ENCODE measurements at regions not wholly inside any gene's neighbourhood (a gene's known extent, or its start where the extent isn't known, plus 50 kb on each side); places are given as distances from the start of the nearest gene placed in this dataset.

DNA sequence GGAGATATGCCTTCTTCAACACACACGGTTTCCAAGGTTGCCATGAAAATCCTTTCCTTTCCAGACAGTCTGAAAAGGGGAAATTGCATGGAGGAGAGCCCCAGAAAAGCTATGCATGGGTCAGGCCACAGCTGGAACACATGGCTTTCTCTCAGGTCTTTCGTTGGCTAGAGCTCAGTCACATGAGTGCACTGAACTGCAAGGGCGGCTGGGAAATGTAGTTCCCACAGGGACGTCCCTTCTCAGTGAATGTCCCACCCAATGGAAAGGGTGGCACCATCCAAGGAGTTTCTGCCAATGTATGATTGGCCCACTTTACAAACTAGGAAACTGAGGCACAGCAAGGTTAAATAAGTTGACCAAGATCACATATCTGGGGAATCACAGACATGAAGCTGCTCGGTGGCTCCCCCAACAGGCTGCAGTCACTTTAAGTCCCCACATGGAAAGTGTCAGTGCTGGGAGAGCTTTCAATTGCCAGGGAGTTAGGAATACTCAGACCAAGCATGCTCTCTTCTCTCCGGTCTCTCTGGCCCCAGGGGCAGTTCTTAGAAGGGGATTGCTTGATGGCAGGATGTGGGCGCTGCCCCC lies 571.3 kb downstream of the GLRX3 start:
- Histone ChIP-seq H3K9me3 (ENCODE audit: control extremely low read depth in 1 of 5, control insufficient read depth in 4 of 5, insufficient read depth in 2 of 5, low read depth in 1 of 5, low read length in 4 of 5) (no peaks in the 10 kb centered on the region), H3K27me3 (replicated peaks in 2 of 5; ENCODE audit: control insufficient read depth in 4 of 5, insufficient read depth in 5 of 5, low read length in 4 of 5) (peaks cover 0 to 15% (median 0%) of the 10 kb centered on the region in 5 experiments), H3K27ac (ENCODE audit: insufficient read depth in 1 of 2, low read depth in 1 of 2, low read length in 2 of 2, poor library complexity in 1 of 2, severe bottlenecking in 2 of 2) (no peak overlapping the region), H3K4me3 (ENCODE audit: control insufficient read depth in 1 of 7, extremely low read depth in 1 of 7, insufficient read depth in 4 of 7, low read depth in 2 of 7, low read length in 6 of 7) (no peak overlapping the region), H3K36me3 (ENCODE audit: control insufficient read depth in 4 of 4, insufficient read depth in 4 of 4, low read length in 3 of 4) (no peaks in the 10 kb centered on the region), H3K4me1 (ENCODE audit: control extremely low read depth in 1 of 4, control insufficient read depth in 4 of 4, insufficient read depth in 4 of 4, low read length in 3 of 4) (no peaks in the 10 kb centered on the region)
- ChIA-PET POLR2A (no interaction called here), CTCF (no interaction called here)
- WGBS (ENCODE audit: insufficient coverage), result 94% methylated on average over 7 of the region's 7 CpGs
- DNase-seq, result no peak

DNA sequence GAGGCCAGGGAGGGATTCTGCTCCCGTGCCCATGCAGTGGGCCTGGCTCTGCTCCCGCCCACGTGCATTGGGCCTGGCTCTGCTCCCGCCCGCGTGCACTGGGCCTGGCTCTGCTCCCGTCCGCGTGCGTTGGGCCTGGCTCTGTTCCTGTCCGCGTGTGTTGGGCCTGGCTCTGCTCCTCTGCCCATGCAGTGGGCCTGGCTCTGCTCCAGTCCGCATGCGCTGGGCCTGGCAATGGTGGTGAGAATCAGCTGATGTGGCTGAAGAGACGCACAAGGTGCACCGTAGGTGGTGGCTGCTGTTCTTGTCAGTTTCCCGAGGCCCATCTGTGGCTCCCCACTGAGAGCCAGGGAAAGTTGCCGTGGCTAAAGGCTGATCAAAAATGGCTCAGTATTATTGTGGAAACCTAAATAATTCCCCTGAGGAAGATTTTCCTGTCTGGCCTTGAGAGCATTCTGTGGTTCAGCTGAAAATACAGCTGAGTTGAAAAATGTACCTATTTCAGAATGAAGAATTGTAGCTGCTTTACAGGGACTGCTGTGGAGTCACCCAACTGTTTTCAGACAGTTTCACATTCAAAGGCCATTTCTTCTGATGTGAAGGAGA lies 572.4 kb downstream of the GLRX3 start:
- CTCF ChIA-PET, result no interaction called here
- H3K27me3 ChIP-seq (replicated peaks in 2 of 5; ENCODE audit: control insufficient read depth in 4 of 5, insufficient read depth in 5 of 5, low read length in 4 of 5), result peaks cover 0 to 13% (median 3%) of the 10 kb centered on the region in 5 experiments
- DNase-seq, result no peak
- H3K4me3 ChIP-seq (ENCODE audit: control insufficient read depth in 1 of 7, extremely low read depth in 1 of 7, insufficient read depth in 4 of 7, low read depth in 2 of 7, low read length in 6 of 7), result no peak overlapping the region
- H3K36me3 ChIP-seq (ENCODE audit: control insufficient read depth in 4 of 4, insufficient read depth in 4 of 4, low read length in 3 of 4), result no peaks in the 10 kb centered on the region
- POLR2A ChIA-PET, result no interaction called here
- 93% methylated on average over 18 of the region's 18 CpGs for WGBS (ENCODE audit: insufficient coverage)
- no peaks in the 10 kb centered on the region for H3K9me3 ChIP-seq (ENCODE audit: control extremely low read depth in 1 of 5, control insufficient read depth in 4 of 5, insufficient read depth in 2 of 5, low read depth in 1 of 5, low read length in 4 of 5)
- H3K4me1 ChIP-seq (ENCODE audit: control extremely low read depth in 1 of 4, control insufficient read depth in 4 of 4, insufficient read depth in 4 of 4, low read length in 3 of 4), result no peaks in the 10 kb centered on the region
- H3K27ac ChIP-seq (ENCODE audit: insufficient read depth in 1 of 2, low read depth in 1 of 2, low read length in 2 of 2, poor library complexity in 1 of 2, severe bottlenecking in 2 of 2), result no peak overlapping the region

DNA sequence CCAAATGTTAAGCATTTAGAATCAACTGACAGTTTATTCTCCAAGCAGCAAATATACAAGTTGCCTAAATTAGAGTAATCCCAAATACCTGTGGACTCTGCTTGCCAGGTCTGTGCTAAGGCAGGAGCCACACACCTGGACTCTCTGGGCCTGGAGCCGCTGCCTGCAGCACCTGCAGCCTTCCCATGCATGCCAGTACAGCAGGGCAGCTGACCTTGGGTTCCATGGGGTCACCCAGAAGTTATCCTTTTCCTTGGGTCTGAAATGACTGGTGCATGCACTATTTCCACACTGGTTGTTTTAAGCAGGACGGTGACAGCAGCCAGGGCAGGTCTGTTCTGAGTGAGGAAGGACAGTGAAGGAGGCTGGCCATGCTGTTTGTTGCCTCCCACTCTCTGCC lies 573.2 kb downstream of the GLRX3 start:
- CTCF ChIA-PET, result no interaction called here
- WGBS (ENCODE audit: insufficient coverage), result 93% methylated on average over 2 of the region's 2 CpGs
- no peaks in the 10 kb centered on the region for H3K36me3 ChIP-seq (ENCODE audit: control insufficient read depth in 4 of 4, insufficient read depth in 4 of 4, low read length in 3 of 4)

DNA sequence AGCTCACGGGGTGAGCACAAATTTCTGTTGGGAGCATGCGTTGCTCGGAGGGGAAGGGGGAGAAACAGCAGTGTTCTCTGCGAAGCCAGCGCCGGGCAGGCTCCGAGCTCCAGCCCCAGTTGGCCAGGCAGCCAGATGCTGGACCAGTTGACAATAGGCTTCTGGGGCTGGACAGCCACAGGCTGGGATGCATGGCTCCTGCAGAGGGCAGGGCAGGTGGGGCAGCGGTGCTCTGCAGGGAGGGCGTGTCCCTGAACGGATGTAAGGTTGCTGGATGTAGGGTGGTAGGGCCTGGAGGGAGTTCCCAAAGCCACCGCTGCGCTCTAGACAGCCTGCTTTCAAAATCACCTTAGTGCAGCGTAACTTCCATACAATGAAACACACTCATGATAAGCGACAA lies 574.9 kb downstream of the GLRX3 start:
- no peak overlapping the region for H3K4me3 ChIP-seq (ENCODE audit: control insufficient read depth in 1 of 7, extremely low read depth in 1 of 7, insufficient read depth in 4 of 7, low read depth in 2 of 7, low read length in 6 of 7)
- CTCF ChIA-PET, result no interaction called here

More for the DNA sequence above, 573.2 kb downstream of the GLRX3 start:
- no peaks in the 10 kb centered on the region for H3K9me3 ChIP-seq (ENCODE audit: control extremely low read depth in 1 of 5, control insufficient read depth in 4 of 5, insufficient read depth in 2 of 5, low read depth in 1 of 5, low read length in 4 of 5)
- no peak overlapping the region for H3K4me3 ChIP-seq (ENCODE audit: control insufficient read depth in 1 of 7, extremely low read depth in 1 of 7, insufficient read depth in 4 of 7, low read depth in 2 of 7, low read length in 6 of 7)
- POLR2A ChIA-PET, result no interaction called here
- no peak for DNase-seq
- H3K27me3 ChIP-seq (replicated peaks in 2 of 5; ENCODE audit: control insufficient read depth in 4 of 5, insufficient read depth in 5 of 5, low read length in 4 of 5), result peaks cover 0 to 18% (median 3%) of the 10 kb centered on the region in 5 experiments
- H3K27ac ChIP-seq (ENCODE audit: insufficient read depth in 1 of 2, low read depth in 1 of 2, low read length in 2 of 2, poor library complexity in 1 of 2, severe bottlenecking in 2 of 2), result no peak overlapping the region
- no peaks in the 10 kb centered on the region for H3K4me1 ChIP-seq (ENCODE audit: control extremely low read depth in 1 of 4, control insufficient read depth in 4 of 4, insufficient read depth in 4 of 4, low read length in 3 of 4)

DNA sequence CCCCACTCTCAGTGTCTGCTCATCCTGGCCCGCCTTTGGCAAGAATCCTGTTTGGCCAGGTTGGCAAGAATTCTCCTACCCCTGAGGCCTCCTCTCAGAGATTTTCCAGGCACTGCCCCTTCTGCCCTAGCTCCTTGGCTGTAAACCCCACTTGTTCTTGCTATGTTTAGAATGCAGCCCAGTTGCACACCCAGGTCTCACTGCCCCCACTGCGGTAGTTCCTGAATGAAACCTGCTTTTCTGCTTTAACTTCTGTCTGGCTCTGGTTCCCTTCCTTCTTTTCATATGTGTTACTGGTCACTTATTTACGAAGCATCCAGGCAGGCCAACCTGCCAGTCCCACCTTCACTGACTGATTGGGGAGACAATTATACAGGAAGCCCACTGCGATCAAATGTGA lies 576.9 kb downstream of the GLRX3 start:
- DNase-seq, result no peak
- no peaks in the 10 kb centered on the region for H3K9me3 ChIP-seq (ENCODE audit: control extremely low read depth in 1 of 5, control insufficient read depth in 4 of 5, insufficient read depth in 2 of 5, low read depth in 1 of 5, low read length in 4 of 5)
- ChIA-PET CTCF (no interaction called here), POLR2A (interaction anchor here (0.7 kb wide), 1 partner anchor 783 kb away, joined by 3 read pairs; no protein-coding TSS in a partner anchor)
- H3K4me1 ChIP-seq (ENCODE audit: control extremely low read depth in 1 of 4, control insufficient read depth in 4 of 4, insufficient read depth in 4 of 4, low read length in 3 of 4), result no peaks in the 10 kb centered on the region
- H3K36me3 ChIP-seq (ENCODE audit: control insufficient read depth in 4 of 4, insufficient read depth in 4 of 4, low read length in 3 of 4), result no peaks in the 10 kb centered on the region
- H3K27ac ChIP-seq (ENCODE audit: insufficient read depth in 1 of 2, low read depth in 1 of 2, low read length in 2 of 2, poor library complexity in 1 of 2, severe bottlenecking in 2 of 2), result no peak overlapping the region
- WGBS (ENCODE audit: insufficient coverage), result 63% methylated on average over 4 of the region's 4 CpGs
- no peak overlapping the region for H3K4me3 ChIP-seq (ENCODE audit: control insufficient read depth in 1 of 7, extremely low read depth in 1 of 7, insufficient read depth in 4 of 7, low read depth in 2 of 7, low read length in 6 of 7)
- H3K27me3 ChIP-seq (replicated peaks in 2 of 5; ENCODE audit: control insufficient read depth in 4 of 5, insufficient read depth in 5 of 5, low read length in 4 of 5), result peaks cover 0 to 19% (median 3%) of the 10 kb centered on the region in 5 experiments

More for the DNA sequence above, 574.9 kb downstream of the GLRX3 start:
- Histone ChIP-seq H3K27me3 (replicated peaks in 2 of 5; ENCODE audit: control insufficient read depth in 4 of 5, insufficient read depth in 5 of 5, low read length in 4 of 5) (peaks cover 0 to 14% (median 3%) of the 10 kb centered on the region in 5 experiments), H3K4me1 (ENCODE audit: control extremely low read depth in 1 of 4, control insufficient read depth in 4 of 4, insufficient read depth in 4 of 4, low read length in 3 of 4) (no peaks in the 10 kb centered on the region), H3K9me3 (ENCODE audit: control extremely low read depth in 1 of 5, control insufficient read depth in 4 of 5, insufficient read depth in 2 of 5, low read depth in 1 of 5, low read length in 4 of 5) (no peaks in the 10 kb centered on the region), H3K27ac (ENCODE audit: insufficient read depth in 1 of 2, low read depth in 1 of 2, low read length in 2 of 2, poor library complexity in 1 of 2, severe bottlenecking in 2 of 2) (no peak overlapping the region), H3K36me3 (ENCODE audit: control insufficient read depth in 4 of 4, insufficient read depth in 4 of 4, low read length in 3 of 4) (no peaks in the 10 kb centered on the region)
- POLR2A ChIA-PET, result no interaction called here
- WGBS (ENCODE audit: insufficient coverage), result 93% methylated on average over 11 of the region's 14 CpGs
- DNase-seq, result no peak

DNA sequence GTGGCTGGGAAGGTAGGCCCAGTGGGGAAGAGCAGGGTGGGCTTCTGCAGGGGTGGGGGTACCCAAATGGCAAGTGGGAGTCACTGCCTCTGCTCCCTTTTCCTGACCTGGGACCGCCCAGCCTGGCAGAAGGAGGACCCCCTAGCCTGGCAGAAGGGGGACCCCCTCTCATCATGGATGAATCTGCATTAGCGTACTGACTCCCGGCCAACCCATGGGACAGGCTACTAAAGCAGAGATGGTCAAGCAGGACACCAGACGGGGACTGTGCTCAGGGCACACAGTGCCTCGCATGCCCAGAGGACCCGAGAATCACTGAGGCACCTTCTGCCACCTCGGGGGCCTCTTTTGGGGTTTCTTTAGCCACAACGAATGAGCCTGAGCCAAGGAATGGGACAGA lies 577.5 kb downstream of the GLRX3 start:
- 96% methylated on average over 8 of the region's 8 CpGs for WGBS (ENCODE audit: insufficient coverage)

DNA sequence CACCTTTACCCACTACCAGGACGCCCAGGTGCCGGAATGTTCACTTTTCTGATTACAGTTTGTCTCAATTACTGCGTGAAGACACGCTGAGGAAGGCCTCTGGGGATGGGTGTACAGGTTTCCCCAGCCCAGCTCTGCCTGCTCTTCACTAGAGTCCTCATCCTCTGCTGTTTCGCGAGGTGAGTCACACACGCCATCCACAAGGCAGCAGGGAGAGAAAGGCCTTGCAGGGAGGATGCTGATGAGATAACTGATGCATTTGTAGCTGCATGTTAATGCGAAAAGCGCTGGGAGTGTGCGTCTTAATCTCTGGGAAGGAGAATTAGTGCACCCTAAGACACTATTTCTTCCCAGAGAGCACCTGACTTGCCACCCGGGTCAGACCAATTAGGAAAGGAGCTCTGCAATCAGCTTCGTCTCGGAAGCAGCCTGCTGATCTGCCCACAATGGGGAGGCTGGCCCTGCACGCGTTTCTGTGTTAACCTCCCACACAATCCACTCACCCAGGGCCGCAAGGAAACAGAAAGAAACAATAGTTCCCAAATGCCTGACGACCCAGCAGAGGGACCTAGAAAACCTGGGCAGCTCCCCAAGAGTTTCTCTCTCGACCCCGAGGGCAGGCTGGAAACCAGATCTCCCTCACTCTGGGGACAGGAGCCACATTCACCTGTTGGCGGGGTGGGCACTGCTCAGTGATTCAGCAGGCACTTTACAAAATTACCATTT lies 578.7 kb downstream of the GLRX3 start:
- H3K4me3 ChIP-seq (ENCODE audit: control insufficient read depth in 1 of 7, extremely low read depth in 1 of 7, insufficient read depth in 4 of 7, low read depth in 2 of 7, low read length in 6 of 7), result no peak overlapping the region
- 84% methylated on average over 11 of the region's 20 CpGs for WGBS (ENCODE audit: insufficient coverage)
- DNase-seq, result no peak
- H3K36me3 ChIP-seq (ENCODE audit: control insufficient read depth in 4 of 4, insufficient read depth in 4 of 4, low read length in 3 of 4), result no peaks in the 10 kb centered on the region
- POLR2A ChIA-PET, result no interaction called here
- H3K4me1 ChIP-seq (ENCODE audit: control extremely low read depth in 1 of 4, control insufficient read depth in 4 of 4, insufficient read depth in 4 of 4, low read length in 3 of 4), result no peaks in the 10 kb centered on the region
- CTCF ChIA-PET, result no interaction called here
- no peak overlapping the region for H3K27ac ChIP-seq (ENCODE audit: insufficient read depth in 1 of 2, low read depth in 1 of 2, low read length in 2 of 2, poor library complexity in 1 of 2, severe bottlenecking in 2 of 2)
- H3K27me3 ChIP-seq (replicated peaks in 2 of 5; ENCODE audit: control insufficient read depth in 4 of 5, insufficient read depth in 5 of 5, low read length in 4 of 5), result peaks cover 0 to 19% (median 5%) of the 10 kb centered on the region in 5 experiments
- H3K9me3 ChIP-seq (ENCODE audit: control extremely low read depth in 1 of 5, control insufficient read depth in 4 of 5, insufficient read depth in 2 of 5, low read depth in 1 of 5, low read length in 4 of 5), result no peaks in the 10 kb centered on the region

More for the DNA sequence above, 577.5 kb downstream of the GLRX3 start:
- H3K4me3 ChIP-seq (ENCODE audit: control insufficient read depth in 1 of 7, extremely low read depth in 1 of 7, insufficient read depth in 4 of 7, low read depth in 2 of 7, low read length in 6 of 7), result no peak overlapping the region
- DNase-seq, result no peak
- ChIA-PET CTCF (no interaction called here), POLR2A (no interaction called here)
- H3K4me1 ChIP-seq (ENCODE audit: control extremely low read depth in 1 of 4, control insufficient read depth in 4 of 4, insufficient read depth in 4 of 4, low read length in 3 of 4), result no peaks in the 10 kb centered on the region
- H3K27ac ChIP-seq (ENCODE audit: insufficient read depth in 1 of 2, low read depth in 1 of 2, low read length in 2 of 2, poor library complexity in 1 of 2, severe bottlenecking in 2 of 2), result no peak overlapping the region
- no peaks in the 10 kb centered on the region for H3K9me3 ChIP-seq (ENCODE audit: control extremely low read depth in 1 of 5, control insufficient read depth in 4 of 5, insufficient read depth in 2 of 5, low read depth in 1 of 5, low read length in 4 of 5)
- H3K27me3 ChIP-seq (replicated peaks in 2 of 5; ENCODE audit: control insufficient read depth in 4 of 5, insufficient read depth in 5 of 5, low read length in 4 of 5), result peaks cover 0 to 19% (median 3%) of the 10 kb centered on the region in 5 experiments
- H3K36me3 ChIP-seq (ENCODE audit: control insufficient read depth in 4 of 4, insufficient read depth in 4 of 4, low read length in 3 of 4), result no peaks in the 10 kb centered on the region
